ENCODE measurements at regions not wholly inside any gene's neighbourhood (a gene's known extent, or its start where the extent isn't known, plus 50 kb on each side); places are given as distances from the start of the nearest gene placed in this dataset.

- TF ChIP-seq, protein P1, sequence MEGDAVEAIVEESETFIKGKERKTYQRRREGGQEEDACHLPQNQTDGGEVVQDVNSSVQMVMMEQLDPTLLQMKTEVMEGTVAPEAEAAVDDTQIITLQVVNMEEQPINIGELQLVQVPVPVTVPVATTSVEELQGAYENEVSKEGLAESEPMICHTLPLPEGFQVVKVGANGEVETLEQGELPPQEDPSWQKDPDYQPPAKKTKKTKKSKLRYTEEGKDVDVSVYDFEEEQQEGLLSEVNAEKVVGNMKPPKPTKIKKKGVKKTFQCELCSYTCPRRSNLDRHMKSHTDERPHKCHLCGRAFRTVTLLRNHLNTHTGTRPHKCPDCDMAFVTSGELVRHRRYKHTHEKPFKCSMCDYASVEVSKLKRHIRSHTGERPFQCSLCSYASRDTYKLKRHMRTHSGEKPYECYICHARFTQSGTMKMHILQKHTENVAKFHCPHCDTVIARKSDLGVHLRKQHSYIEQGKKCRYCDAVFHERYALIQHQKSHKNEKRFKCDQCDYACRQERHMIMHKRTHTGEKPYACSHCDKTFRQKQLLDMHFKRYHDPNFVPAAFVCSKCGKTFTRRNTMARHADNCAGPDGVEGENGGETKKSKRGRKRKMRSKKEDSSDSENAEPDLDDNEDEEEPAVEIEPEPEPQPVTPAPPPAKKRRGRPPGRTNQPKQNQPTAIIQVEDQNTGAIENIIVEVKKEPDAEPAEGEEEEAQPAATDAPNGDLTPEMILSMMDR (IDR thresholded peaks at IDR 0.05): no peak
- TF ChIP-seq POLR2A (IDR thresholded peaks at IDR 0.05): no peak
Measured at GRCh38 chr3:80338366-80338765, 570.6 kb upstream of the ROBO1 start.

All from Peyer's patch (tissue), 4 donors.